SK-N-SH (cell line): ENCODE measurements at regions not wholly inside any gene's neighbourhood (a gene's known extent, or its start where the extent isn't known, plus 50 kb on each side); places are given as distances from the start of the nearest gene placed in this dataset.

Experiments used
- CHD2 ChIP-seq: fragments of 150-350 bp; IDR thresholded peaks from 2 replicates; pipeline ENCODE4 v1.6.1; 2018; ENCODE audit warnings: low read length; ENCODE audit not compliant: partially characterized antibody
- CTCF ChIP-seq: fragments of 200-600 bp; sonication (generic); IDR thresholded peaks from 2 replicates; pipeline ENCODE4 v1.6.1; 2017; ENCODE audit warnings: antibody characterized with exemption, mild to moderate bottlenecking, moderate library complexity
- EP300 ChIP-seq, 2 experiments: IDR thresholded peaks; 2 replicates each; pipeline versions ENCODE4 v1.4.0 to v1.6.1; 2012; ENCODE audit warnings: borderline replicate concordance in 1 of 2, low read depth in 1 of 2, low read length in 1 of 2
- MAX ChIP-seq: IDR thresholded peaks from 2 replicates; pipeline ENCODE4 v1.4.0; 2012; ENCODE audit warnings: low read depth
- MEF2A ChIP-seq: IDR thresholded peaks from 2 replicates; pipeline ENCODE4 v1.4.0; 2012; ENCODE audit warnings: low read depth, borderline replicate concordance
- MXI1 ChIP-seq: IDR thresholded peaks from 2 replicates; pipeline ENCODE4 v1.6.1; 2012; ENCODE audit warnings: mild to moderate bottlenecking, low read depth, low read length, improper control_type of control experiment
- SMC3 ChIP-seq: IDR thresholded peaks from 2 replicates; pipeline ENCODE4 v1.6.1; 2012; ENCODE audit warnings: low read depth, low read length, improper control_type of control experiment

GRCh38 chr1:238701024-238701423 lies 685.3 kb upstream of the CHRM3 start:
- TF ChIP-seq CTCF (no peak), MEF2A (no peak), EP300 (IDR thresholded peaks at IDR 0.05; ENCODE audit: borderline replicate concordance in 1 of 2, low read depth in 1 of 2, low read length in 1 of 2) (no peak), SMC3 (no peak), MAX (no peak), MXI1 (no peak), CHD2 (no peak)
